D341Med (cell line): ENCODE measurements at regions not wholly inside any gene's neighbourhood (a gene's known extent, or its start where the extent isn't known, plus 50 kb on each side); places are given as distances from the start of the nearest gene placed in this dataset.
"Not testable (repeated sequence)": the region's sequence is repeated elsewhere in the genome, so short reads cannot be mapped to it uniquely, and the experiment has no call there.

Experiments
- DNase-seq: peaks from one replicate; pipeline ENCODE4 v3.0.0; 2012; ENCODE audit warnings: low spot score

DNA sequence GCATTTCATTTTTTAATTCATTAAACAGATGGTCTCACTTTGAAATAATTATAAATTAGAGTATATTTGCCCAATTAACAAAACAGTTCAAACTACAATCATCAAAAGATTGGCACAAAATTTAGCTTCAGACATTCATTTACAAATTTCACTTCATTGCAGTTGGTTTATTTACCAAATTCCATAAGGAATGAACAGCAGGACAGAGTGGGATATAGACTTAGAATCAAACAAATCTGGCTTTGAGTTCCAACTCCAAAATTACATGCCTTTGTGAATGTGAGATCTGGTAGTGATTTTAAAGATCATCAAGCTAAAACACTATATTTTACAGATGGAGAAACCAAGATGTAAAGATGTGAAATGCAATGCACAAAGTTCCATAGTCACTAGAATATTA lies 310.7 kb upstream of the CNTN5 start:
- no peak for DNase-seq

DNA sequence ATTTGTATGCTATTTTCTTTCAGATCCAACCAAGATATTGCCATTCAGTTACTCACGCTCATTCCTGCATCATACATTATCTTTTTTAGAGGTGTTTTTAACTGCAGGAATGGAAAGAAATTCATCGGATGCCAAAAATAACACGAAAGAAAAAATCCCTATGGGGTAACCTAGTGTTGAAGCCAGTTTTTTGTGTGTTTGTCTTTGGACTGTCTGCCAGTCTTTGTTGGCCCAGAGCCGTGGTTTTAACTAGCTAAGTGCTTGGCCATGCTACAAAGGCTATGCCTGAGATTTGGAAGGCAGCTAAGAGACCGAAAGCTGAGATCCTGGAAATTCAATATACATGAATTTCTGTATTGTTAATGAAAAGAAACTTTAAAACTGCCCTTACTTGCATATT lies 309.8 kb upstream of the CNTN5 start:
- DNase-seq = no peak

DNA sequence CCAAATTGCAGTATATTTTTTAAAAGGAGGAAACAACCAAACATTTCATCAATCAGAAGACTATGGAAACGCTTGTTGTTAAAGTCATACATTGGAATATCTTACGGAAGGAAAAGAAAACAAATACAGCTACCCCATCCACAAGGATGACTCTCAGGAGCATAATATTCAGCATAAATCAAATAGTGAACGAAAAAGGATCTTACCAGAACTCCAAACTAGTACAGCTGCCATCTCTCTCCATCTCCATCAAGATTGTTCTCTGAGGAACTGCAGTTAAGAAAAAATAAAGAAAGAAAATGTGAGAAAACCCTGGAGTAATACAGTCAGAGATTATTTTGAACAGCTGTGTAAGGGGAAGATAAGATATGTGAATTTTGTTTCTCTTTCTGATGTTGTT lies 299.8 kb upstream of the CNTN5 start:
- DNase-seq = no peak

GRCh38 chr11:98725471-98725870 lies 295.3 kb upstream of the CNTN5 start:
- no peak for DNase-seq

- DNase-seq = no peak
Observed at GRCh38 chr11:98728421-98728820, 292.3 kb upstream of the CNTN5 start.

GRCh38 chr11:98729118-98729517 lies 291.6 kb upstream of the CNTN5 start:
- DNase-seq = no peak

DNA sequence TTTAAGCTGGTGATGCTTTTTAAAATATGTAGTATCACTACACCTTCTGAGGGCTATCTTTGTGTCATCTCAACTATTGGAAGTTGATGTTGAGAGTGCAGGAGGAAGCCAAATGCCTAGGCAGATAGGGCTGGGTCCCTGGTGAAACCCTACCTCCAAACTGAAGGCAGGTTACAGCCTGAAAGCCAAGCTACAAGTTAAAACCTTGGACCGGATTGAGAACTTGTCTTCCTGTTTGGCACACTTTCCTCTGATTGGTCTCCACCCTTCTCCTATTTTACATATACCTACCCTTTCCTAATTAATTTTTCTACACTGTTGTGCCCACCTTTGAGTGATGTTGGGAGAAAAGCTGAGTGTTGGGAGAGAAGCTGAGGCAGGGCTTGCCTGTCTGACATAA lies 287.8 kb upstream of the CNTN5 start:
- DNase-seq = no peak

- not testable (repeated sequence) for DNase-seq
Observed at GRCh38 chr11:98733378-98733777, 287.4 kb upstream of the CNTN5 start.

DNA sequence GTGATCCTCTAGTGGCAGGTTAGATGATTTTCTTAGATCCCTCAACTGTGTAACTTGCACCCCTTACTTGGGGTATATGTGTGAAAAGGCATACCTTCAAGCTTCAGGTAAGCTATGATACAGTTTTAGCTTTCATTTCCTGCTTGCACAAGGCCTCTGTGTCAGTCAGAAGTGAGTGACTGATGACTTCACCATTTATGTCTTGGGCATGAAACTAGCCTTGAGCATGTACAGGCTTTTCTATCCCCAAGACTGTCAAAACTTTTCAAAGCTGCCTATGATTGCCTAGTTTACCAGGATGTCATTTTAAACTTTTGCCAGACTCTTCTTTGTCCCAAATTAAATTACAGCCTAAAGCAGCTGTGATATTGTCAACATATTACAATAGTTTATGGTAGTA lies 286.1 kb upstream of the CNTN5 start:
- no peak for DNase-seq

- DNase-seq = no peak
Observed at GRCh38 chr11:98736833-98737232, 283.9 kb upstream of the CNTN5 start.

DNA sequence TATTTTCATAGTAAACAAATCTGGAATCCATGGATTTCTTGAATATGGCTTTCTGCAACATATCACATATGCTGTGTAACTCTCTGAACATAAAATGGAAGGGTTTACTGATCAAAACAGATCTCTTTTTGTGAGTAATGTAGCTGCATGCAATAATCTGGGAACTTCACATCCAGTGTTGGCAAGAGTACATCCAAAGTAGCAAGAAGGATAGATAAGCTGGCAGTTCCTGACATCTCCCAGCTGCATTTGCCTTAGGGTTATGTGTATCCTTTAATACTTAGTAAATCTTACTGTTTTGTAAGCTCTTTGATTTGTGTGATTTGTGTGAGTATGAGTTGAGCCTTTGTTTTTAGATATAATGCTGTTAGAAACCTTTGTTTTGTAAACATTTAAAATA lies 280.4 kb upstream of the CNTN5 start:
- no peak for DNase-seq

DNA sequence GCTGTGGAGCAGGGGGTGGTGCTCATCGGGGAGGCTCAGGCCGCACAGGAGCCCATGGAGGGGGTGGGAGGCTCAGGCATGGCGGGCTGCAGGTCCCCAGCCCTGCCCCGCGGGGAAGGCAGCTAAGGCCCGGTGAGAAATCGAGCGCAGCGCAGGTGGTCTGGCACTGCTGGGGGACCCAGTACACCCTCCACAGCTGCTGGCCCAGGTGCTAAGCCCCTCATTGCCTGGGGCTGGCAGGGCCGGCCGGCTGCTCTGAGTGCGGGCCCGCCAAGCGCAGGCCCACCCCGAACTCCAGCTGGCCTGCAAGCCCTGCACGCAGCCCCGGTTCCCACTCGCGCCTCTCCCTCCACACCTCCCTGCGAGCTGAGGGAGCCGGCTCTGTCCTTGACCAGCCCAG lies 257.3 kb upstream of the CNTN5 start:
- DNase-seq = not testable (repeated sequence)

- no peak for DNase-seq
Observed at GRCh38 chr11:98766903-98767302, 253.8 kb upstream of the CNTN5 start.

- DNase-seq = not testable (repeated sequence)
Observed at GRCh38 chr11:98770046-98770445, 250.7 kb upstream of the CNTN5 start.

- no peak for DNase-seq
Observed at GRCh38 chr11:98771791-98772190, 249.0 kb upstream of the CNTN5 start.

DNA sequence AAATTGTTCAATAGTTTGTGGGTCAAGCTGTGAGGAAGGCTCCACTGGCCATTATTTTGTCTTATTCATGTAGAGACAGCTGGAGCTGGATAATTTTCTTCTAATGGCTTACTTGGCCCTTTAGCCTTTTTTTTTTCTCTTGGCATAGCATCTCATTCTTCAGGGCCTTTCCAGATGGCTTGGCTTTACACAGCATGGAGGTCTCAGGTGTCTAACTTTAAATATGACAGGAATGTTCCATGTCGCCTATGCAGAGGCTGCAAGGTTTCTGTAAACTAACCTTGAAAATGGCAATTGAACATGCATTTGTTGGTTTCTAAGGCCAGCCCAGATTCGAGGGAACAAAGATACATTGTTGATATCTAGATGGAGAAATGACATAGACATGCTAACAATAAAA lies 247.9 kb upstream of the CNTN5 start:
- DNase-seq = no peak

DNA sequence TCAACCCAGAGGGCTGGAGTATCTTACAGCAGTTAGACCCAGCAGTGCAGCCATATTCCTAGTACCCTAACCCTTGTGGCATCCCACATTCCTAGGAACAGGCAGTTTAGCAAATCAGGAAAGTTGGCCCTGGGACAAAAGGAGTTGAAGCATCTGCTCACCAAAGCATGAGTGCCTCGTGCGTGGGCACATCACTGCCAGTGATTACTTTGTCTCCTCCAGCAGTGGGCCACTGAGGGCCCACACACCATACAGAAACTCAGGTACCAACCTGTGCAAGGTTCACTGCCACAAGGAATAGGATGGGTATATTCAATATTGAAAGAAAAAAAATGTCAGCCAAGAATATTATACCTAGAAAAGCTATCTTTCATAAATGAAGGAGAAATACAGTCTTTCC lies 227.5 kb upstream of the CNTN5 start:
- no peak for DNase-seq

- no peak for DNase-seq
Observed at GRCh38 chr11:98798333-98798732, 222.4 kb upstream of the CNTN5 start.

- DNase-seq = no peak
Observed at GRCh38 chr11:98800696-98801095, 220.1 kb upstream of the CNTN5 start.

DNA sequence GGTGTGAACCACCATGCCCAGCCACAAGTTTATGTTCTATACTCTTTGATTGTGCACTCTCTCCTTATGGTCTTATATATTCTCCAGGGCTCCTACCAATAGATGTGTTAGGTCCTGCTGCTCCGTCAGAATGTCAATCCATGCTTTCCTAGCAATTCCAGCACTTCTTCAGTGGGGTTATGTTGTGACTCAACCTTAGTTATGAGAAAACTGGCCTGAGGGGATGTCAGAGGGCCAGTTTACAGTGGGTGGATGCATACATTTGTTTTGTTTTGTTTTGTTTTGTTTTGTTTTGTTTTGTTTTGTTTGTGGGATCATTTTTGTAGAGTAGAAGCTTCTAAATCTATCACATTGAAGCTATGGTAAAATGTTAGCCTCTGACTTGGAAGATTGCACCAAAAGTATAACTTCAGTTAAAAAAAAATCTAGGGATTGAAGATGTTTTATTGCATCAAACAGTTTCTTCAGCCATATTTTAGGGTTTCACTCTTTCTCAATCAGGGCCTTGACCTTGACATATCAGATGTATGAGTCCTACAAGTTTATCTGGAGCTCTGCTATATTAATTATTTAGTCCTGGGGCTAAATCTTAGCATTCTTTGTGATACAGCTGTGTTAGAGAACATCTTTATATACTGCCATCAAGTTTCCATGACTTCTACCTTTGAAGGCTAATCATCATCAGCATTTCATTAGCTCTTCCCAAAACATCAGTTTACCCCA lies 191.6 kb upstream of the CNTN5 start:
- no peak for DNase-seq

DNA sequence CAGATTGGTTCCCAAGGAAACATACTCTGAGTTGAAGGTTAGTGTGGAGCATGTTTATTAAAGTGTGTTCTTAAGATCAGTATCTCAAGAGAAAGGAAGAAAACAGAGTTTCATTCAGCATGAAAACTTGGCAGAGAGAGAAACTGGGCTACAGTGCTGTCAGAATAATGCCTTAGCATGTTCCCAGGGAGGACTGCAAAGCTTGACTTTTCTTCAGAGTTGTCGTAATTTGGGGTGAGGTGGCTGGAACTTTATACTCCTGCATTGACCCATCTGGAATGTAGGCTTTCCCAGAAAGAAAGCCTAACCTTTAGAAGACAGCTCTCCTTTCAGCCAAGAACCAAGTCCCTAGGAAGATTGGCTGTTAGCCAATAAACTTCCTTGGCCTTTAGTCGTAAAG lies 190.8 kb upstream of the CNTN5 start:
- DNase-seq = no peak

DNA sequence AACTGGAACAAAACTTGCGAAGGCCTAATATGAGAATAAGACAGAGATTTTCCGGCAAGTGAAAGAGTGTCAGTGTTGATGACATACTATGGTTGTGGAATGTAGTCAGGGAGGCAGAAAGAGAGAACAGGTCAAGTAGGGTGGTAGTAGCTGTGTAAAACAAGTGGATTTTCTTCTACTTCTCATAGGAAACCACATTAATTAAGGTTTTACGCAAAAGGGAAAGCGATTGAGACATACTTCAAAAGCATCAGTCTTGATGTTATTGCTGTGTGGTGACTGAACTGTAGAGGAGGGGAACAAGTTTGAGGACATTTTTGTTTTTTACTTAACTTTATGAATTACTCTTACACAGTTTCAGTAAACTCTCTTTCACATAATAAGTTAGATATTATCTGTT lies 186.0 kb upstream of the CNTN5 start:
- no peak for DNase-seq

GRCh38 chr11:98835335-98835734 lies 185.4 kb upstream of the CNTN5 start:
- DNase-seq = no peak

GRCh38 chr11:98836156-98836555 lies 184.6 kb upstream of the CNTN5 start:
- no peak for DNase-seq

- DNase-seq = no peak
Observed at GRCh38 chr11:98842187-98842586, 178.6 kb upstream of the CNTN5 start.
